GM21515 (cell line): ENCODE measurements at regions not wholly inside any gene's neighbourhood (a gene's known extent, or its start where the extent isn't known, plus 50 kb on each side); places are given as distances from the start of the nearest gene placed in this dataset.

ENCODE experiments used
- ATAC-seq: cut with Tn5 transposase; IDR thresholded peaks from one replicate; pipeline ENCODE4 v1.9.1; 2021; ENCODE audit not compliant: unreplicated experiment

GRCh38 chr16:27737513-27737912 lies 187.6 kb downstream of the KATNIP start:
- no peak for ATAC-seq
